Mesothelial cell of epicardium (in vitro differentiated cells): ENCODE measurements at regions not wholly inside any gene's neighbourhood (a gene's known extent, or its start where the extent isn't known, plus 50 kb on each side); places are given as distances from the start of the nearest gene placed in this dataset.
"Not testable (repeated sequence)": the region's sequence is repeated elsewhere in the genome, so short reads cannot be mapped to it uniquely, and the experiment has no call there.

Experiments used
- DNase-seq, 2 experiments: peaks; one replicate each; pipeline ENCODE4 v3.0.0; 2021; ENCODE audit warnings: low spot score in 2 of 2; ENCODE audit not compliant: unreplicated experiment in 2 of 2
- H3K27ac Mint-ChIP-seq: 2 replicates; pipeline ENCODE4 v1.8.0; 2021; ENCODE audit warnings: mixed read lengths
- H3K27me3 Mint-ChIP-seq: 2 replicates; pipeline ENCODE4 v1.8.0; 2021; ENCODE audit warnings: low read depth, mixed read lengths
- H3K36me3 Mint-ChIP-seq: 2 replicates; pipeline ENCODE4 v1.8.0; 2021; ENCODE audit warnings: mixed read lengths
- H3K4me1 Mint-ChIP-seq: 2 replicates; pipeline ENCODE4 v1.8.0; 2021; ENCODE audit warnings: mixed read lengths
- H3K4me3 Mint-ChIP-seq: 2 replicates; pipeline ENCODE4 v1.8.0; 2021; ENCODE audit warnings: mild to moderate bottlenecking, moderate library complexity, mixed read lengths
- H3K9me3 Mint-ChIP-seq: 2 replicates; pipeline ENCODE4 v1.8.0; 2021; ENCODE audit warnings: mixed read lengths
- CTCF ChIP-seq: fragments of 200-600 bp; sonication (generic); IDR thresholded peaks from one replicate; pipeline ENCODE4 v1.5.0; 2021; ENCODE audit warnings: antibody characterized with exemption; ENCODE audit not compliant: unreplicated experiment

GRCh38 chr7:16369855-16370254 lies 51.5 kb downstream of the CRPPA start:
- no peak for DNase-seq
- Mint-ChIP-seq H3K27me3 (no peaks in the 10 kb centered on the region), H3K27ac (peak overlapping the region; percentile 57), H3K4me3 (no peak overlapping the region), H3K4me1 (peaks cover 39% of the 10 kb centered on the region), H3K9me3 (peaks cover 27% of the 10 kb centered on the region), H3K36me3 (peaks cover 18% of the 10 kb centered on the region)
- TF ChIP-seq CTCF: no peak

GRCh38 chr7:16369309-16369708 lies 52.0 kb downstream of the CRPPA start:
- Mint-ChIP-seq H3K27ac (peak overlapping the region; percentile 62), H3K4me1 (peaks cover 40% of the 10 kb centered on the region), H3K36me3 (peaks cover 16% of the 10 kb centered on the region), H3K9me3 (peaks cover 27% of the 10 kb centered on the region)
- H3K4me3 Mint-ChIP-seq, H3K27me3 Mint-ChIP-seq, DNase-seq: not testable (repeated sequence)

GRCh38 chr7:16368885-16369284 lies 52.5 kb downstream of the CRPPA start:
- no peak for TF ChIP-seq CTCF
- Mint-ChIP-seq H3K4me1 (peaks cover 40% of the 10 kb centered on the region), H3K27me3 (no peaks in the 10 kb centered on the region), H3K36me3 (peaks cover 16% of the 10 kb centered on the region), H3K9me3 (peaks cover 27% of the 10 kb centered on the region), H3K27ac (peak overlapping the region; percentile 62), H3K4me3 (no peak overlapping the region)
- DNase-seq: no peak

GRCh38 chr7:16367115-16367514 lies 54.2 kb downstream of the CRPPA start:
- H3K27me3 Mint-ChIP-seq: no peaks in the 10 kb centered on the region
- H3K4me3 Mint-ChIP-seq: no peak overlapping the region
- TF ChIP-seq CTCF: no peak
- H3K36me3 Mint-ChIP-seq: peaks cover 4% of the 10 kb centered on the region
- H3K4me1 Mint-ChIP-seq: peaks cover 40% of the 10 kb centered on the region
- no peak for DNase-seq
- H3K9me3 Mint-ChIP-seq: peaks cover 20% of the 10 kb centered on the region
- H3K27ac Mint-ChIP-seq: peak overlapping the region; percentile 9

GRCh38 chr7:16365952-16366351 lies 55.4 kb downstream of the CRPPA start:
- Mint-ChIP-seq H3K27ac (no peak overlapping the region), H3K4me3 (no peak overlapping the region), H3K36me3 (no peaks in the 10 kb centered on the region), H3K9me3 (peaks cover 13% of the 10 kb centered on the region), H3K27me3 (no peaks in the 10 kb centered on the region), H3K4me1 (peaks cover 40% of the 10 kb centered on the region)
- no peak for DNase-seq
- no peak for TF ChIP-seq CTCF

GRCh38 chr7:16365177-16365576 lies 56.2 kb downstream of the CRPPA start:
- Mint-ChIP-seq H3K27ac (no peak overlapping the region), H3K36me3 (no peaks in the 10 kb centered on the region), H3K4me1 (peaks cover 40% of the 10 kb centered on the region), H3K4me3 (no peak overlapping the region), H3K9me3 (peaks cover 17% of the 10 kb centered on the region), H3K27me3 (no peaks in the 10 kb centered on the region)
- no peak for DNase-seq
- TF ChIP-seq CTCF: no peak
